ENCODE measurements at regions not wholly inside any gene's neighbourhood (a gene's known extent, or its start where the extent isn't known, plus 50 kb on each side); places are given as distances from the start of the nearest gene placed in this dataset.
"Not testable (repeated sequence)": the region's sequence is repeated elsewhere in the genome, so short reads cannot be mapped to it uniquely, and the experiment has no call there.

- H3K27me3 ChIP-seq (replicated peaks in 1 of 7), result no peaks in the 10 kb centered on the region
- WGBS, 5 donors, result 57 to 86% (median 83%) methylated on average over 2 of the region's 2 CpGs
- TF ChIP-seq POLR2A (IDR thresholded peaks at IDR 0.05), result no peak
- TF ChIP-seq POLR2AphosphoS5 (IDR thresholded peaks at IDR 0.05), result no peak
- TF ChIP-seq, protein P1, sequence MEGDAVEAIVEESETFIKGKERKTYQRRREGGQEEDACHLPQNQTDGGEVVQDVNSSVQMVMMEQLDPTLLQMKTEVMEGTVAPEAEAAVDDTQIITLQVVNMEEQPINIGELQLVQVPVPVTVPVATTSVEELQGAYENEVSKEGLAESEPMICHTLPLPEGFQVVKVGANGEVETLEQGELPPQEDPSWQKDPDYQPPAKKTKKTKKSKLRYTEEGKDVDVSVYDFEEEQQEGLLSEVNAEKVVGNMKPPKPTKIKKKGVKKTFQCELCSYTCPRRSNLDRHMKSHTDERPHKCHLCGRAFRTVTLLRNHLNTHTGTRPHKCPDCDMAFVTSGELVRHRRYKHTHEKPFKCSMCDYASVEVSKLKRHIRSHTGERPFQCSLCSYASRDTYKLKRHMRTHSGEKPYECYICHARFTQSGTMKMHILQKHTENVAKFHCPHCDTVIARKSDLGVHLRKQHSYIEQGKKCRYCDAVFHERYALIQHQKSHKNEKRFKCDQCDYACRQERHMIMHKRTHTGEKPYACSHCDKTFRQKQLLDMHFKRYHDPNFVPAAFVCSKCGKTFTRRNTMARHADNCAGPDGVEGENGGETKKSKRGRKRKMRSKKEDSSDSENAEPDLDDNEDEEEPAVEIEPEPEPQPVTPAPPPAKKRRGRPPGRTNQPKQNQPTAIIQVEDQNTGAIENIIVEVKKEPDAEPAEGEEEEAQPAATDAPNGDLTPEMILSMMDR (IDR thresholded peaks at IDR 0.05 in 8 of 11, conservative IDR thresholded peaks at IDR 0.05 in 3 of 11), result no peak
These were observed 113.3 kb upstream of the XIST start for GRCh38 chrX:73965833-73966232.

DNA sequence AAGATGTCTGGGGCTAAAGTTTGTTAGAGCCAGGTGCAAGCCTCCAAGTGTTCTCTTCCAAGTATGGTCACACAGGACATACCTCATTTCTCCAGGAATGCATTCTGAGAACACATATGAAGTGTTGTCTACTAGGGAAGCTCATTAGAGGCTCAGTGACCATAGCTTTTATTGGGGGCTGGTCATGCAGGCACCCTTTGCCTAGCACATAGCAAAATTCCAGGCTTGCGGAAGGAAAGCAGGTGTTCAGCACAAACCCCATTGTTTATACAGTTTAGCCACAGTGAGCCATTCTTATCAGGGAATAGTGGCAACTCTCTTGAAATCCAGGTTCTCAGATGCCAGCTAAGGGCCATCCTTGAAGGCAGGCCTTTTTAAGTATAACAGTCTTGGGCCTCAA lies 112.1 kb upstream of the XIST start:
- Histone ChIP-seq H3K36me3 (peaks cover 0 to 53% (median 5%) of the 10 kb centered on the region in 6 donors), H3K27ac (no peak overlapping the region), H3K27me3 (replicated peaks in 1 of 7) (no peaks in the 10 kb centered on the region), H3K4me3 (no peak overlapping the region), H3K4me1 (peaks cover 0 to 8% (median 3%) of the 10 kb centered on the region in 6 donors), H3K9me3 (no peaks in the 10 kb centered on the region)
- intact Hi-C loops (cut with DNase I; ENCODE audit: low total_unique reads), result no loop called here
- DNase-seq, result no peak
- WGBS, 5 donors, result 93 to 95% (median 94%) methylated on average over 1 of the region's 1 CpG; no CpG with 5 or more reads in 1 of the 5 donors
- TF ChIP-seq, protein P1 (IDR thresholded peaks at IDR 0.05 in 8 of 11, conservative IDR thresholded peaks at IDR 0.05 in 3 of 11), result no peak
- TF ChIP-seq POLR2AphosphoS5 (IDR thresholded peaks at IDR 0.05), result no peak
- no peak for TF ChIP-seq POLR2A (IDR thresholded peaks at IDR 0.05)

More at GRCh38 chrX:73965833-73966232, 113.3 kb upstream of the XIST start:
- Histone ChIP-seq H3K36me3 (peaks cover 0 to 63% (median 7%) of the 10 kb centered on the region in 6 donors), H3K9me3 (no peaks in the 10 kb centered on the region), H3K4me3 (no peak overlapping the region), H3K27ac (no peak overlapping the region), H3K4me1 (peaks cover 0 to 5% (median 2%) of the 10 kb centered on the region in 6 donors)
- intact Hi-C loops (cut with DNase I; ENCODE audit: low total_unique reads), result no loop called here
- no peak for DNase-seq

DNA sequence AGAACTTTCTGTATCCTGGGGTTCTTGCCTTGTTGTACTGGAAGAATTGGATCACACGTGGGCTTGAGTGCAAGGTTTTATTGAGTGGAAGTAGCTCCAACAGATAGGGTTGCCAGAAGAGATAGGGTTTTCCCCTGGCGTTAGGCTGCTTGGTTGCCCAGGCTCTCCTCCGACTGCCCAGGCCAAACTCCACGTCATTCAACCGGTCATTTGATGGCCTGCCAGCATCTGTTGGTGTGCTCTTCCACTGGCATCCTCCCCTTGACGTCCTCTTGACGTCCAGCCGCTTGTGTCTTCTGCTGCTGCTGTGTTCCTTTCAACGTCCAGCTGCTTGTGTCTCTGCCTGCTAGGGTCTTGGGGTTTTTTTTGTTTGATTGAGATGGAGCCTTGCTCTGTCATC lies 111.2 kb upstream of the XIST start:
- TF ChIP-seq POLR2A (IDR thresholded peaks at IDR 0.05), result no peak
- TF ChIP-seq POLR2AphosphoS5 (IDR thresholded peaks at IDR 0.05), result no peak
- TF ChIP-seq, protein P1 (IDR thresholded peaks at IDR 0.05 in 8 of 11, conservative IDR thresholded peaks at IDR 0.05 in 3 of 11), result no peak
- DNase-seq, result no peak

GRCh38 chrX:73962948-73963347 lies 110.4 kb upstream of the XIST start:
- intact Hi-C loops (cut with DNase I; ENCODE audit: low total_unique reads), result no loop called here
- no peaks in the 10 kb centered on the region for H3K9me3 ChIP-seq
- H3K36me3 ChIP-seq, result peaks cover 0 to 39% (median 3%) of the 10 kb centered on the region in 6 donors
- no peak overlapping the region for H3K4me3 ChIP-seq
- 90 to 100% (median 95%) methylated on average over 1 to 8 of the region's 8 CpGs for WGBS, 5 donors
- H3K4me1 ChIP-seq, result peaks cover 0 to 14% (median 4%) of the 10 kb centered on the region in 6 donors
- no peaks in the 10 kb centered on the region for H3K27me3 ChIP-seq (replicated peaks in 1 of 7)
- H3K27ac ChIP-seq, result no peak overlapping the region
- no peak for DNase-seq
- TF ChIP-seq, protein P1 (IDR thresholded peaks at IDR 0.05 in 8 of 11, conservative IDR thresholded peaks at IDR 0.05 in 3 of 11), result no peak
- TF ChIP-seq POLR2A (IDR thresholded peaks at IDR 0.05), result no peak
- no peak for TF ChIP-seq POLR2AphosphoS5 (IDR thresholded peaks at IDR 0.05)

More for the DNA sequence above, 111.2 kb upstream of the XIST start:
- no peaks in the 10 kb centered on the region for H3K27me3 ChIP-seq (replicated peaks in 1 of 7)
- no peak overlapping the region for H3K4me3 ChIP-seq
- H3K4me1 ChIP-seq, result peaks cover 0 to 10% (median 3%) of the 10 kb centered on the region in 6 donors
- 91 to 92% (median 92%) methylated on average over 9 of the region's 9 CpGs for WGBS, 5 donors
- H3K27ac ChIP-seq, result no peak overlapping the region
- intact Hi-C loops (cut with DNase I; ENCODE audit: low total_unique reads), result no loop called here
- H3K36me3 ChIP-seq, result peaks cover 0 to 44% (median 3%) of the 10 kb centered on the region in 6 donors
- H3K9me3 ChIP-seq, result no peaks in the 10 kb centered on the region

GRCh38 chrX:73961867-73962266 lies 109.4 kb upstream of the XIST start:
- Histone ChIP-seq H3K4me1 (peaks cover 0 to 24% (median 4%) of the 10 kb centered on the region in 6 donors), H3K36me3 (peaks cover 0 to 29% (median 0%) of the 10 kb centered on the region in 6 donors)
- H3K4me3 ChIP-seq; intact Hi-C loops (cut with DNase I; ENCODE audit: low total_unique reads); H3K27me3 ChIP-seq (replicated peaks in 1 of 7); H3K9me3 ChIP-seq; H3K27ac ChIP-seq; DNase-seq: not testable (repeated sequence)
- whole genome bisulfite sequencing, 5 donors, result 90 to 97% (median 93%) methylated on average over 6 of the region's 6 CpGs
